ENCODE measurements at regions not wholly inside any gene's neighbourhood (a gene's known extent, or its start where the extent isn't known, plus 50 kb on each side); places are given as distances from the start of the nearest gene placed in this dataset.
"Not testable (repeated sequence)": the region's sequence is repeated elsewhere in the genome, so short reads cannot be mapped to it uniquely, and the experiment has no call there.

DNA sequence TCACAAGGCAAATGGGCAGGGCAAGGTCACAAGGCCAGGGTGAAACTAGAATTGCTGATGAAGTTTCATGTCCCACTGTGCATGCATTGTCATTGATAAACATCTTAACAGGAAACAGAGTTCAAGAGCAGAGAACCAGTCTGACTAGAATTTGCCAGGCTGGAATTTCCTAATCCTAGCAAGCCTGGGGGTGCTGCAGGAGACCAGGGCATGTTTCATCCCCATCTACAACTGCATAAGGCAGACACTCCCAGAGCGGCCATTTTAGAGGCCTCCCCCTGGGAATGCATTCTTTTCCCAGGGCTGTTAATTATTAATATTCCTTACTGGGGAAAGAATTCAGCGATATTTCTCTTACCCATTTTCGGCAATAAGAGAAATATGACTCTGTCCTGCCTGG lies 172.6 kb upstream of the XIST start:
- H3K9me3 ChIP-seq (ENCODE audit: control insufficient read depth, low read length), result peaks cover 11% of the 10 kb centered on the region
- H2BK12ac ChIP-seq (ENCODE audit: low read length in 2 of 2); H3K36me3 ChIP-seq (ENCODE audit: control insufficient read depth in 1 of 2, insufficient read depth in 2 of 2, low read depth in 1 of 2, low read length in 2 of 2); H3K4ac ChIP-seq (ENCODE audit: low read depth in 1 of 2, low read length in 2 of 2); H2BK15ac ChIP-seq (ENCODE audit: low read depth, poor library complexity, severe bottlenecking); H3K23ac ChIP-seq (ENCODE audit: low read length in 2 of 2); H2AFZ ChIP-seq (ENCODE audit: low read depth, low read length); H3K27ac ChIP-seq (ENCODE audit: low read length, poor library complexity, severe bottlenecking); H3K27me3 ChIP-seq (ENCODE audit: control insufficient read depth in 1 of 2, insufficient read depth in 1 of 2, low read length in 2 of 2); H2BK120ac ChIP-seq (ENCODE audit: low read depth, low read length); H3K4me2 ChIP-seq (ENCODE audit: low read length, poor library complexity, severe bottlenecking); H3K18ac ChIP-seq (ENCODE audit: low read depth in 1 of 2, low read length in 2 of 2); H2AK5ac ChIP-seq (ENCODE audit: low read length, severe bottlenecking); H3K79me1 ChIP-seq (replicated peaks; ENCODE audit: low read length, poor library complexity, severe bottlenecking); H2BK5ac ChIP-seq (ENCODE audit: low read depth, low read length, poor library complexity, severe bottlenecking); H3K4me1 ChIP-seq (ENCODE audit: control insufficient read depth, insufficient read depth, low read depth, low read length); H3K4me3 ChIP-seq (ENCODE audit: insufficient read depth in 1 of 2, low read depth in 1 of 2, low read length in 2 of 2); DNase-seq; H4K91ac ChIP-seq (ENCODE audit: low read length); H4K8ac ChIP-seq (ENCODE audit: low read length); H3K9ac ChIP-seq (ENCODE audit: low read length); H3K14ac ChIP-seq (ENCODE audit: low read length in 2 of 2): not testable (repeated sequence)
- WGBS, result 100% methylated on average over 1 of the region's 3 CpGs

DNA sequence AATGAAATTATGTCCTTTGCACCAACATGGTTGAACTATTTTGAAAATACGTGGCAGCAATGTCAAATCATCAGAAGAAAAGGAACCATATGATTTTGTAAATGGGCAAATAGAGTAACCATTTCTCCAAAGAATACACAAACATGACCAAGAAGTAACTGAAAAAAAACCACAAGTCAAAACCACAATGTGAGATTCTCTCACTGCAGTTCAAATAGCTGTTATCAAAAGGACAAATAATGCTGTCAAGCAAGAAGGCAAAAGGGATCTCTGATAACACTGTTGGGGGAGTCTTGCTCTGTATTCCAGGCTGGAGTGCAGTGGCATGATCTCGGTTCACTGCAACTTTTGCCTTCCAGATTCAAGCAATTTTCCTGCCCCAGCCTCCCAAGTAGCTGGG lies 170.7 kb upstream of the XIST start:
- H3K27ac ChIP-seq (ENCODE audit: low read length, poor library complexity, severe bottlenecking), result no peak overlapping the region
- no peaks in the 10 kb centered on the region for H3K4me1 ChIP-seq (ENCODE audit: control insufficient read depth, insufficient read depth, low read depth, low read length)
- H3K23ac ChIP-seq (ENCODE audit: low read length in 2 of 2), result no peak overlapping the region
- no peak overlapping the region for H3K9ac ChIP-seq (ENCODE audit: low read length)
- H3K18ac ChIP-seq (ENCODE audit: low read depth in 1 of 2, low read length in 2 of 2), result no peak overlapping the region
- no peak overlapping the region for H2AK5ac ChIP-seq (ENCODE audit: low read length, severe bottlenecking)
- H3K4me2 ChIP-seq (ENCODE audit: low read length, poor library complexity, severe bottlenecking), result no peak overlapping the region
- no peaks in the 10 kb centered on the region for H3K36me3 ChIP-seq (ENCODE audit: control insufficient read depth in 1 of 2, insufficient read depth in 2 of 2, low read depth in 1 of 2, low read length in 2 of 2)
- no peak overlapping the region for H3K14ac ChIP-seq (ENCODE audit: low read length in 2 of 2)
- H2BK120ac ChIP-seq (ENCODE audit: low read depth, low read length), result no peak overlapping the region
- no peak overlapping the region for H2BK15ac ChIP-seq (ENCODE audit: low read depth, poor library complexity, severe bottlenecking)
- no CpG with 5 or more reads among the region's 2 CpGs for WGBS
- H3K79me1 ChIP-seq (replicated peaks; ENCODE audit: low read length, poor library complexity, severe bottlenecking), result no peaks in the 10 kb centered on the region
- no peak overlapping the region for H2BK12ac ChIP-seq (ENCODE audit: low read length in 2 of 2)
- H2AFZ ChIP-seq (ENCODE audit: low read depth, low read length), result no peak overlapping the region
- H4K8ac ChIP-seq (ENCODE audit: low read length), result no peak overlapping the region
- no peak overlapping the region for H3K4me3 ChIP-seq (ENCODE audit: insufficient read depth in 1 of 2, low read depth in 1 of 2, low read length in 2 of 2)
- H2BK5ac ChIP-seq (ENCODE audit: low read depth, low read length, poor library complexity, severe bottlenecking), result no peak overlapping the region
- H4K91ac ChIP-seq (ENCODE audit: low read length), result no peak overlapping the region
- DNase-seq, result no peak
- no peaks in the 10 kb centered on the region for H3K27me3 ChIP-seq (ENCODE audit: control insufficient read depth in 1 of 2, insufficient read depth in 1 of 2, low read length in 2 of 2)
- no peak overlapping the region for H3K4ac ChIP-seq (ENCODE audit: low read depth in 1 of 2, low read length in 2 of 2)
- peaks cover 11% of the 10 kb centered on the region for H3K9me3 ChIP-seq (ENCODE audit: control insufficient read depth, low read length)

DNA sequence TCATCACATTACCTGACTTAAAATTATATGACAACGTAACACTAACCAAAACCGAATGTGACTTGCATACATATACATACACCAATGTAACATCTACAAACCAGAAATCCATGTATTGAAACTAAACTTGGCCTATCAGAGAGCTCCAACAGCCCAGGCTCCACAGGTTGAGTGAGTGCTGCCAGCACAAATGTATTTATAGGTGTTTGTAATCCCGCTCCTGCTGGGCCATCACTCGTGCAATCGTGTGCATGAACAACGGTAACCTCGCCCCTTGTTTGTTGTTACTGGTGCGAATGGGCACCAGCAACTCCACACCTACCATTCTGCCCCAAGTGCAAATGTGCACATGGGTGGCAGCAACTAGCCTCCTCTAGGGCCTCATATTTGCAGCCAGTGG lies 165.7 kb upstream of the XIST start:
- no peak overlapping the region for H3K4me3 ChIP-seq (ENCODE audit: insufficient read depth in 1 of 2, low read depth in 1 of 2, low read length in 2 of 2)
- H3K4me2 ChIP-seq (ENCODE audit: low read length, poor library complexity, severe bottlenecking), result no peak overlapping the region
- H2AFZ ChIP-seq (ENCODE audit: low read depth, low read length), result no peak overlapping the region
- no peaks in the 10 kb centered on the region for H3K27me3 ChIP-seq (ENCODE audit: control insufficient read depth in 1 of 2, insufficient read depth in 1 of 2, low read length in 2 of 2)
- no peak overlapping the region for H2BK5ac ChIP-seq (ENCODE audit: low read depth, low read length, poor library complexity, severe bottlenecking)
- no peak overlapping the region for H3K4ac ChIP-seq (ENCODE audit: low read depth in 1 of 2, low read length in 2 of 2)
- H3K23ac ChIP-seq (ENCODE audit: low read length in 2 of 2), result no peak overlapping the region
- 100% methylated on average over 8 of the region's 8 CpGs for WGBS
- no peaks in the 10 kb centered on the region for H3K9me3 ChIP-seq (ENCODE audit: control insufficient read depth, low read length)
- no peak overlapping the region for H2BK12ac ChIP-seq (ENCODE audit: low read length in 2 of 2)
- no peak for DNase-seq
- H4K8ac ChIP-seq (ENCODE audit: low read length), result no peak overlapping the region
- H3K14ac ChIP-seq (ENCODE audit: low read length in 2 of 2), result no peak overlapping the region
- no peak overlapping the region for H4K91ac ChIP-seq (ENCODE audit: low read length)
- no peak overlapping the region for H2BK120ac ChIP-seq (ENCODE audit: low read depth, low read length)
- no peaks in the 10 kb centered on the region for H3K4me1 ChIP-seq (ENCODE audit: control insufficient read depth, insufficient read depth, low read depth, low read length)
- no peak overlapping the region for H2BK15ac ChIP-seq (ENCODE audit: low read depth, poor library complexity, severe bottlenecking)
- no peak overlapping the region for H3K27ac ChIP-seq (ENCODE audit: low read length, poor library complexity, severe bottlenecking)
- no peak overlapping the region for H3K9ac ChIP-seq (ENCODE audit: low read length)
- H3K18ac ChIP-seq (ENCODE audit: low read depth in 1 of 2, low read length in 2 of 2), result no peak overlapping the region
- H3K79me1 ChIP-seq (replicated peaks; ENCODE audit: low read length, poor library complexity, severe bottlenecking), result no peaks in the 10 kb centered on the region
- no peak overlapping the region for H2AK5ac ChIP-seq (ENCODE audit: low read length, severe bottlenecking)
- no peaks in the 10 kb centered on the region for H3K36me3 ChIP-seq (ENCODE audit: control insufficient read depth in 1 of 2, insufficient read depth in 2 of 2, low read depth in 1 of 2, low read length in 2 of 2)

DNA sequence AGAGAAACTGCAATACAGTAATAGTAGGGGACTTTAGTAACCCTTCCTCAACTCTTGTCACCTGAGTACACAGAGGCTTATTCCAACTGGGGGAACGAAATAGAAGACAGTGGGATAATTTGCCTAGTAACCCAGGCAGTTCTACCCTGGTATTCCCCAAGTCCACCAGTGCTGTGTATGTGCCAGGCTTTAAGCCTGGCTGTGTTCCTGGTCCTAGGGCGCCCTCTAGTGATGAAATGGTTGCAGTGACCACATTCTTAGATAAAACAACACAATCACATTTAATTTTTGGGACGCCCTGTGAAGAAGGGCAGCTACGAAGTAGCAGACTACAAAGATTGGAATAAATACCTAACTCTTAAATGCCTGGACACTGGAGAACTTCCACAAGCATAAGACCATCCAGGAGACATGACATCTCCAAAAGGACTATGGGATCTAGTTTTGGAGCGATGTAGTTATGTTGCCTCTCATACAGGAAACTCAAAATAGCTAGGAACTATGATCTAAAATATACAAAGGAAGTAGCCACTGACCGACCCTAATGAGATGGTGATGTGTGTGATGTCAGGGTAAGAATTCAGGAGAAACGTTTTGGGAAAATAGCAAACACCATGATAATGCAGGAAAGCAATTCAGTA lies 163.0 kb upstream of the XIST start:
- Histone ChIP-seq H3K4me3 (ENCODE audit: insufficient read depth in 1 of 2, low read depth in 1 of 2, low read length in 2 of 2) (no peak overlapping the region), H2BK12ac (ENCODE audit: low read length in 2 of 2) (no peak overlapping the region), H3K27me3 (ENCODE audit: control insufficient read depth in 1 of 2, insufficient read depth in 1 of 2, low read length in 2 of 2) (no peaks in the 10 kb centered on the region), H3K14ac (ENCODE audit: low read length in 2 of 2) (no peak overlapping the region), H3K4me1 (ENCODE audit: control insufficient read depth, insufficient read depth, low read depth, low read length) (no peaks in the 10 kb centered on the region), H2AK5ac (ENCODE audit: low read length, severe bottlenecking) (no peak overlapping the region), H3K23ac (ENCODE audit: low read length in 2 of 2) (no peak overlapping the region), H2BK15ac (ENCODE audit: low read depth, poor library complexity, severe bottlenecking) (no peak overlapping the region), H3K9me3 (ENCODE audit: control insufficient read depth, low read length) (no peaks in the 10 kb centered on the region), H3K18ac (ENCODE audit: low read depth in 1 of 2, low read length in 2 of 2) (no peak overlapping the region), H3K4ac (ENCODE audit: low read depth in 1 of 2, low read length in 2 of 2) (no peak overlapping the region), H2AFZ (ENCODE audit: low read depth, low read length) (no peak overlapping the region), H4K8ac (ENCODE audit: low read length) (no peak overlapping the region), H4K91ac (ENCODE audit: low read length) (no peak overlapping the region), H3K79me1 (replicated peaks; ENCODE audit: low read length, poor library complexity, severe bottlenecking) (no peaks in the 10 kb centered on the region), H2BK120ac (ENCODE audit: low read depth, low read length) (no peak overlapping the region), H2BK5ac (ENCODE audit: low read depth, low read length, poor library complexity, severe bottlenecking) (no peak overlapping the region), H3K27ac (ENCODE audit: low read length, poor library complexity, severe bottlenecking) (no peak overlapping the region), H3K36me3 (ENCODE audit: control insufficient read depth in 1 of 2, insufficient read depth in 2 of 2, low read depth in 1 of 2, low read length in 2 of 2) (no peaks in the 10 kb centered on the region), H3K4me2 (ENCODE audit: low read length, poor library complexity, severe bottlenecking) (no peak overlapping the region), H3K9ac (ENCODE audit: low read length) (no peak overlapping the region)
- peak; percentile 64 for DNase-seq
- 0% methylated on average over 2 of the region's 7 CpGs for WGBS

All from mesenchymal stem cell (in vitro differentiated cells and primary cell).